GM12878 (cell line): ENCODE measurements at regions not wholly inside any gene's neighbourhood (a gene's known extent, or its start where the extent isn't known, plus 50 kb on each side); places are given as distances from the start of the nearest gene placed in this dataset.

Source experiments
- ATAC-seq: fragments of 200-7000 bp; cut with Tn5 transposase; 3 replicates; pipeline ENCODE4 v1.9.1; 2020; ENCODE audit warnings: mild to moderate bottlenecking, moderate library complexity
- BruUV-seq: library from RNA; stranded (reverse); fragments of 400-500 nt; replicated peaks from 2 replicates; lab custom pipeline; 2021; lab: Mats Ljungman, UMichigan
- CTCF ChIA-PET: fragments of 300-600 bp; sonication (Branson Sonifier 250); formaldehyde crosslinking; extraction: SDS; loops from one replicate; lab custom pipeline; 2021; ENCODE audit warnings: inconsistent platforms; lab: Yijun Ruan, JAX
- POLR2A ChIA-PET: fragments of 350-600 bp; formaldehyde crosslinking; extraction: SDS; loops from one replicate; lab custom pipeline; 2021; ENCODE audit warnings: inconsistent platforms; lab: Charles Lee
- RAD21 ChIA-PET: fragments of 300-600 bp; sonication (Branson Sonifier 250); formaldehyde crosslinking; loops from one replicate; lab custom pipeline; 2023; ENCODE audit warnings: antibody characterized with exemption; ENCODE audit not compliant: unreplicated experiment; lab: Charles Lee
- SMC1A ChIA-PET: fragments of 300-600 bp; sonication (Branson Sonifier 250); formaldehyde crosslinking; loops from one replicate; lab custom pipeline; 2023; ENCODE audit not compliant: unreplicated experiment, uncharacterized antibody; lab: Charles Lee
- DNase-seq: peaks from one replicate; pipeline ENCODE4 v3.0.0-alpha.2; 2011; ENCODE audit warnings: low read depth, low spot score
- FAIRE-seq: peaks from 3 replicates; lab custom pipeline; 2011; peaks lifted over from hg19 to GRCh38; lab: Jason Lieb, UNC
- H2AFZ ChIP-seq: 2 replicates; pipeline ENCODE4 v1.6.0; 2011; ENCODE audit warnings: low read depth, low read length, control low read depth; ENCODE audit not compliant: control insufficient read depth
- H3K27ac ChIP-seq: 2 replicates; pipeline ENCODE4 v1.5.1; 2011; ENCODE audit warnings: control low read depth; ENCODE audit not compliant: control insufficient read depth, insufficient read depth
- H3K27me3 ChIP-seq, 2 experiments: replicated peaks in 1 of 2; 2 replicates each; pipeline versions ENCODE4 v1.6.0 to v1.6.1; 2011; ENCODE audit warnings: low read length in 1 of 2; ENCODE audit not compliant: control insufficient read depth in 2 of 2, insufficient read depth in 2 of 2
- H3K36me3 ChIP-seq, 2 experiments: 2 replicates each; pipeline ENCODE4 v1.5.1; 2011; ENCODE audit warnings: low read length in 1 of 2; ENCODE audit not compliant: control insufficient read depth in 2 of 2, insufficient read depth in 2 of 2
- H3K4me1 ChIP-seq: 2 replicates; pipeline ENCODE4 v1.6.1; 2011; ENCODE audit warnings: mild to moderate bottlenecking, low read length, moderate library complexity, mixed read lengths; ENCODE audit not compliant: control insufficient read depth, insufficient read depth
- H3K4me2 ChIP-seq: 2 replicates; pipeline ENCODE4 v1.6.0; 2011; ENCODE audit warnings: control low read depth; ENCODE audit not compliant: control insufficient read depth, insufficient read depth
- H3K4me3 ChIP-seq: fragments of 200-600 bp; sonication (generic); 2 replicates; pipeline ENCODE4 v1.5.1; 2016
- H3K79me2 ChIP-seq: 2 replicates; pipeline ENCODE4 v1.6.0; 2011; ENCODE audit warnings: low read length; ENCODE audit not compliant: control insufficient read depth, insufficient read depth
- H3K9ac ChIP-seq: 2 replicates; pipeline ENCODE4 v1.8.0; 2011; ENCODE audit warnings: low read length, control low read depth, mixed read lengths; ENCODE audit not compliant: control insufficient read depth, insufficient read depth
- H3K9me3 ChIP-seq: replicated peaks from 3 replicates; pipeline ENCODE4 v1.5.1; 2011; ENCODE audit warnings: mild to moderate bottlenecking, low read length; ENCODE audit not compliant: control insufficient read depth, insufficient read depth
- H4K20me1 ChIP-seq: 2 replicates; pipeline ENCODE4 v1.6.0; 2011; ENCODE audit not compliant: control insufficient read depth, insufficient read depth
- BACH1 ChIP-seq: fragments of 450-650 bp; IDR thresholded peaks from 2 replicates; pipeline ENCODE4 v1.6.1; 2017; ENCODE audit warnings: mild to moderate bottlenecking, borderline replicate concordance
- BRCA1 ChIP-seq: IDR thresholded peaks from 2 replicates; pipeline ENCODE4 v1.6.1; 2011; ENCODE audit warnings: low read depth, low read length, improper control_type of control experiment
- CEBPZ ChIP-seq: fragments of 150-350 bp; IDR thresholded peaks from 2 replicates; pipeline ENCODE4 v1.6.1; 2016; ENCODE audit warnings: low read depth, low read length
- FOS ChIP-seq: IDR thresholded peaks from 3 replicates; pipeline ENCODE4 v1.6.1; 2011; ENCODE audit warnings: borderline replicate concordance; ENCODE audit not compliant: insufficient read length; ENCODE audit errors: extremely low read depth
- HCFC1 ChIP-seq: fragments of 150-350 bp; IDR thresholded peaks from 2 replicates; pipeline ENCODE4 v1.6.1; 2014; ENCODE audit warnings: low read length
- NKRF ChIP-seq: fragments of 450-650 bp; conservative IDR thresholded peaks from 2 replicates; pipeline ENCODE4 v1.6.1; 2017; ENCODE audit warnings: mild to moderate bottlenecking, moderate library complexity
- RAD51 ChIP-seq: fragments of 450-650 bp; IDR thresholded peaks from 2 replicates; pipeline ENCODE4 v1.6.1; 2016; ENCODE audit warnings: moderate library complexity, mild to moderate bottlenecking, inconsistent platforms
- REST ChIP-seq: IDR thresholded peaks from 2 replicates; pipeline ENCODE4 v1.6.1; 2012; ENCODE audit warnings: mild to moderate bottlenecking, low read depth, low read length
- RUNX3 ChIP-seq: IDR thresholded peaks from 2 replicates; pipeline ENCODE4 v1.6.1; 2012; ENCODE audit warnings: low read length, inconsistent platforms
- SIN3A ChIP-seq: IDR thresholded peaks from 2 replicates; pipeline ENCODE4 v1.6.1; 2012; ENCODE audit warnings: low read depth, low read length, improper control_type of control experiment
- ZBTB40 ChIP-seq: fragments of 450-650 bp; IDR thresholded peaks from 2 replicates; pipeline ENCODE4 v1.6.1; 2016; ENCODE audit warnings: mild to moderate bottlenecking, moderate library complexity, borderline replicate concordance
- WGBS: methylation state at CpG from one replicate; pipeline ENCODE4 v1.1.6; 2016; ENCODE audit warnings: low lambda C conversion rate; ENCODE audit not compliant: insufficient replicate concordance, insufficient coverage; ENCODE audit errors: missing lambda C conversion rate; 5-methylcytosine and 5-hydroxymethylcytosine counted together
- in situ Hi-C: fragments of 300-500 bp; cut with MboI; formaldehyde crosslinking; loops from 9 replicates; pipeline ENCODE4 v1.14.3; 2018; ENCODE audit warnings: mixed read lengths
- intact Hi-C: fragments of 100-400 bp; cut with micrococcal nuclease; formaldehyde crosslinking; loops from one replicate; pipeline ENCODE4 v1.14.2; 2022; ENCODE audit not compliant: unreplicated experiment

- BruUV-seq: no TSS peak
- ATAC-seq (no peak), FAIRE-seq (no peak), DNase-seq (no peak)
- H3K4me1 ChIP-seq: no peaks in the 10 kb centered on the region
- no peaks in the 10 kb centered on the region for H3K36me3 ChIP-seq
- H3K4me3 ChIP-seq: no peak overlapping the region
- H4K20me1 ChIP-seq: no peaks in the 10 kb centered on the region
- intact Hi-C loops: no loop called here
- RAD21 ChIA-PET: no interaction called here
- H2AFZ ChIP-seq: no peak overlapping the region
- no peak overlapping the region for H3K27ac ChIP-seq
- in situ Hi-C loops: no loop called here
- 47% methylated on average over 3 of the region's 3 CpGs for WGBS
- H3K9me3 ChIP-seq: no peaks in the 10 kb centered on the region
- SMC1A ChIA-PET: no interaction called here
- POLR2A ChIA-PET: no interaction called here
- H3K27me3 ChIP-seq: peaks cover 0 to 2% of the 10 kb centered on the region in 2 experiments; a peak in 2 of 4 replicates
- CTCF ChIA-PET: no interaction called here
- no peak overlapping the region for H3K9ac ChIP-seq
- H3K4me2 ChIP-seq: no peak overlapping the region
- no peaks in the 10 kb centered on the region for H3K79me2 ChIP-seq
- TF ChIP-seq RAD51: no peak
- TF ChIP-seq ZBTB40: no peak
- TF ChIP-seq BACH1: no peak
- TF ChIP-seq HCFC1: no peak
- TF ChIP-seq NKRF: no peak
- TF ChIP-seq FOS: no peak
- TF ChIP-seq CEBPZ: no peak
- no peak for TF ChIP-seq SIN3A
- no peak for TF ChIP-seq REST
- TF ChIP-seq BRCA1: no peak
- no peak for TF ChIP-seq RUNX3
These were observed 233.8 kb downstream of the CLIC5 start for GRCh38 chr6:45781890-45782289.
